Sigmoid colon (tissue), 4 donors: ENCODE measurements at regions not wholly inside any gene's neighbourhood (a gene's known extent, or its start where the extent isn't known, plus 50 kb on each side); places are given as distances from the start of the nearest gene placed in this dataset.

Experiments used
- EP300 ChIP-seq, 4 donors: sonication (generic); formaldehyde crosslinking; IDR thresholded peaks; one replicate each; pipeline ENCODE4 v1.6.1; 2017; ENCODE audit warnings: antibody characterized with exemption in 4 of 4
- POLR2A ChIP-seq, 2 donors: fragments of 450-650 bp; IDR thresholded peaks; one replicate each; pipeline ENCODE4 v1.6.1; 2016; ENCODE audit warnings: antibody characterized with exemption in 2 of 2, mild to moderate bottlenecking in 2 of 2, moderate library complexity in 2 of 2
- POLR2AphosphoS5 ChIP-seq, 4 donors: sonication (generic); formaldehyde crosslinking; IDR thresholded peaks; one replicate each; pipeline ENCODE4 v1.6.1; 2017; ENCODE audit warnings: antibody characterized with exemption in 4 of 4
- TF ChIP-seq, protein P1 (sequence below), 4 experiments: fragments of 450-650 bp in 3 of 4; fragments of 200-600 bp in 1 of 4; IDR thresholded peaks; one replicate each; pipeline ENCODE4 v1.5.1; 2016 to 2019; ENCODE audit warnings: antibody characterized with exemption in 4 of 4, mild to moderate bottlenecking in 3 of 4, moderate library complexity in 2 of 4

GRCh38 chrX:65610481-65610880 is 57.0 kb upstream of the MSN start:
- TF ChIP-seq, protein P1, sequence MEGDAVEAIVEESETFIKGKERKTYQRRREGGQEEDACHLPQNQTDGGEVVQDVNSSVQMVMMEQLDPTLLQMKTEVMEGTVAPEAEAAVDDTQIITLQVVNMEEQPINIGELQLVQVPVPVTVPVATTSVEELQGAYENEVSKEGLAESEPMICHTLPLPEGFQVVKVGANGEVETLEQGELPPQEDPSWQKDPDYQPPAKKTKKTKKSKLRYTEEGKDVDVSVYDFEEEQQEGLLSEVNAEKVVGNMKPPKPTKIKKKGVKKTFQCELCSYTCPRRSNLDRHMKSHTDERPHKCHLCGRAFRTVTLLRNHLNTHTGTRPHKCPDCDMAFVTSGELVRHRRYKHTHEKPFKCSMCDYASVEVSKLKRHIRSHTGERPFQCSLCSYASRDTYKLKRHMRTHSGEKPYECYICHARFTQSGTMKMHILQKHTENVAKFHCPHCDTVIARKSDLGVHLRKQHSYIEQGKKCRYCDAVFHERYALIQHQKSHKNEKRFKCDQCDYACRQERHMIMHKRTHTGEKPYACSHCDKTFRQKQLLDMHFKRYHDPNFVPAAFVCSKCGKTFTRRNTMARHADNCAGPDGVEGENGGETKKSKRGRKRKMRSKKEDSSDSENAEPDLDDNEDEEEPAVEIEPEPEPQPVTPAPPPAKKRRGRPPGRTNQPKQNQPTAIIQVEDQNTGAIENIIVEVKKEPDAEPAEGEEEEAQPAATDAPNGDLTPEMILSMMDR (IDR thresholded peaks at IDR 0.05): no peak
- TF ChIP-seq POLR2AphosphoS5 (IDR thresholded peaks at IDR 0.05) (no peak), POLR2A (IDR thresholded peaks at IDR 0.05) (no peak), EP300 (IDR thresholded peaks at IDR 0.05) (no peak)
